Right kidney (tissue), 1 donor: ENCODE measurements at regions not wholly inside any gene's neighbourhood (a gene's known extent, or its start where the extent isn't known, plus 50 kb on each side); places are given as distances from the start of the nearest gene placed in this dataset.

ENCODE experiments used
- DNase-seq: peaks from one replicate; pipeline ENCODE4 v3.0.0-alpha.2; 2016

GRCh38 chr13:59587030-59587429 lies 576.7 kb downstream of the DIAPH3 start:
- no peak for DNase-seq

GRCh38 chr13:59587971-59588716 lies 575.6 kb downstream of the DIAPH3 start:
- DNase-seq, result no peak

- DNase-seq, result no peak
Measured at GRCh38 chr13:59588717-59589067, 575.0 kb downstream of the DIAPH3 start.

GRCh38 chr13:59601993-59602392 lies 561.7 kb downstream of the DIAPH3 start:
- no peak for DNase-seq

- DNase-seq, result no peak
Measured at GRCh38 chr13:59603646-59604045, 560.1 kb downstream of the DIAPH3 start.

- DNase-seq, result no peak
Measured at GRCh38 chr13:59607172-59607571, 556.6 kb downstream of the DIAPH3 start.

- DNase-seq, result no peak
Measured at GRCh38 chr13:59607780-59608233, 555.9 kb downstream of the DIAPH3 start.

- DNase-seq, result no peak
Measured at GRCh38 chr13:59609421-59609820, 554.3 kb downstream of the DIAPH3 start.
